ENCODE measurements at regions not wholly inside any gene's neighbourhood (a gene's known extent, or its start where the extent isn't known, plus 50 kb on each side); places are given as distances from the start of the nearest gene placed in this dataset.

DNA sequence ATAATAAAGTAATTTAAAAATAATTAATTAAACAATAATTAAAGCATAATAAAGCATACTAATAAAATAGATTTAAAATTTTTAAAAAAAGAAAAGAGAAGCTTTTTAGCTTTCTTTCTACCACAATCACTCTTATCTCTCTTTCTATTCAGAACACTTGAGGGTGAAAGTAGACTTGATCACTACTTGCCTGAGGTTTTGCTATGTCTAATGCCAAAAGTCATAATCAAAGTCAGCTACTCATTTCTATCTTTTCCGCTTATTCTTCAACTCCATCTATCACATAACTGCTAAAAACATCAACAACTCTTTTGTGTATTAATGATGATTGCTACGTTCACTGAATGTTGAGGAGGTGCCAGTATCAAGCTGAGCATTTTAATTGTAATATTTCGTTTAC lies 202.0 kb upstream of the KRR1 start:
- Histone ChIP-seq H3K4me3 (no peak overlapping the region), H3K27ac (no peak overlapping the region)
- no peak for DNase-seq (ENCODE audit: low spot score)
- no peak for TF ChIP-seq CTCF (IDR thresholded peaks at IDR 0.05)

GRCh38 chr12:75712223-75712622 lies 200.8 kb upstream of the KRR1 start:
- TF ChIP-seq CTCF (IDR thresholded peaks at IDR 0.05), result no peak
- no peak for DNase-seq (ENCODE audit: low spot score)
- Histone ChIP-seq H3K4me3 (no peak overlapping the region), H3K27ac (no peak overlapping the region)

DNA sequence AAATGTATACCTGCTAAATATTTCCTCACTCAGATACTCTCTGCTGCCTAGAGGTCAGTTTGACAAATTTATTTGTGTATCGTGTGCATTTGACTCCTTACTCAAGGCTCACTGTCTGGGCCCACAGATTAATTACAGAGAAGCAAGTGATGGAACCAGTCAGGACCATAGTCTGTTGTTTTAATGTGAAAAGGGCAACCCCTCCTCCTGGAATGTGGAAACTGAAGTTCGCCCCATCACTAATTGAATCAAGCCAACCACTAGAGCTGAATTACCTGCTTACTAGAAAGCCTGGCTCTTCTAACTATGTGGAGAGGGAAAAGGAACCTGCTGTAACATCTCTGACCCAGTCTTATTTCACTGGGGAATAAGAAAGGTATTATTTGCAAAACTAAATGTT lies 199.9 kb upstream of the KRR1 start:
- TF ChIP-seq CTCF (IDR thresholded peaks at IDR 0.05), result no peak
- DNase-seq (ENCODE audit: low spot score), result no peak
- Histone ChIP-seq H3K27ac (no peak overlapping the region), H3K4me3 (no peak overlapping the region)

DNA sequence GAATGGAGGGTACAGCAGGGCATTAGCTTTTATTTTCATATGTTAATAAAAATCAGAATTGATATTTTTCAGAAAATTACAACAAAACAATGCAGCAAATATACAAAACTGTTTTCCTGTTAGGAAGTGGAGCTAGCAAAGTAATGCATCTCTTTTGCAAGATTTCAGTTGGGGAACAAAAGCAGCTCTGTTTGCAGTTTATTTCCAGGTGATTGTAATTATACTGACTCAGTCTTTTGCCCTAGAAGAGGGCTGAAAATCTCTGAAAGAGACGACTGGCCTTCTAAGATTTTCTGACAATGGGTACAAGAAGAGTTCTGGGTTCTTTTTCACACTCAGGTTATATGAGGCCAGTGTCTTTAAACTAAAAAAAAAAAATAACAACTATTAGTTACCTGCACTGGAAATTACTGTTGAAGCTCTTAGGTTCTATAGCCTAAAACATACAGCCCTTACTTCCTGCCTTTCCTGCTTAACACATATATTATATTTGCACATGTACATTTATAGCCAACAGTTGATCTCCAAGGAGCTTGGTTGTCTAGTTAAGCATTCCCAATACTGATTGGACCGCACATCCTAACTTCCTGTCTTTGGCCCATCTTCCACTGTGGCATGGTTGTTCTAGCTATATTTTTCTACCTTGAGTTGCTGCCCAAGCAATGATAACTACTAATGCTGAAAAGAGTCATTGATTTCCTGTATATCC lies 199.1 kb upstream of the KRR1 start:
- Histone ChIP-seq H3K27ac (no peak overlapping the region), H3K4me3 (no peak overlapping the region)
- no peak for DNase-seq (ENCODE audit: low spot score)
- no peak for TF ChIP-seq CTCF (IDR thresholded peaks at IDR 0.05)

GRCh38 chr12:75709503-75709902 lies 198.1 kb upstream of the KRR1 start:
- H3K4me3 ChIP-seq, result no peak overlapping the region
- no peak for TF ChIP-seq CTCF (IDR thresholded peaks at IDR 0.05)
- no peak for DNase-seq (ENCODE audit: low spot score)
- no peak overlapping the region for H3K27ac ChIP-seq

- no peak for DNase-seq (ENCODE audit: low spot score)
- Histone ChIP-seq H3K4me3 (no peak overlapping the region), H3K27ac (no peak overlapping the region)
- TF ChIP-seq CTCF (IDR thresholded peaks at IDR 0.05), result no peak
These were observed 197.4 kb upstream of the KRR1 start for GRCh38 chr12:75708802-75709201.

GRCh38 chr12:75707983-75708382 lies 196.6 kb upstream of the KRR1 start:
- Histone ChIP-seq H3K27ac (no peak overlapping the region), H3K4me3 (no peak overlapping the region)
- no peak for DNase-seq (ENCODE audit: low spot score)
- TF ChIP-seq CTCF (IDR thresholded peaks at IDR 0.05), result no peak

Measured in coronary artery (tissue), 2 donors.